Right lobe of liver (tissue), 6 donors: ENCODE measurements at regions not wholly inside any gene's neighbourhood (a gene's known extent, or its start where the extent isn't known, plus 50 kb on each side); places are given as distances from the start of the nearest gene placed in this dataset.

Experiments used
- ATAC-seq, 4 donors: fragments of 200-7000 bp; cut with Tn5 transposase; one replicate each; pipeline ENCODE4 v1.9.1; 2020; ENCODE audit warnings: mild to moderate bottlenecking in 4 of 4, moderate library complexity in 4 of 4
- DNase-seq, 3 donors: peaks; one replicate each; pipeline ENCODE4 v3.0.0-alpha.2; 2020
- H3K27ac ChIP-seq, 3 donors: fragments of 200-600 bp; one replicate each; pipeline ENCODE4 v1.8.0; 2022
- H3K27me3 ChIP-seq, 2 donors: fragments of 200-600 bp; one replicate each; pipeline ENCODE4 v1.8.0; 2022
- H3K36me3 ChIP-seq, 4 donors: fragments of 200-600 bp; sonication (generic) in 1 of 4; one replicate each; pipeline versions ENCODE4 v1.5.1 to v1.8.0; 2017 to 2022; ENCODE audit warnings: control low read depth in 1 of 4
- H3K4me1 ChIP-seq, 4 donors: fragments of 200-600 bp; sonication (generic) in 1 of 4; one replicate each; pipeline versions ENCODE4 v1.5.1 to v1.8.0; 2017 to 2022; ENCODE audit warnings: control low read depth in 1 of 4
- H3K4me3 ChIP-seq, 3 donors: fragments of 200-600 bp; one replicate each; pipeline ENCODE4 v1.8.0; 2022
- H3K9me3 ChIP-seq, 4 donors: fragments of 200-600 bp; sonication (generic) in 1 of 4; one replicate each; pipeline versions ENCODE4 v1.5.1 to v1.8.0; 2017 to 2022; ENCODE audit warnings: control low read depth in 1 of 4
- POLR2A ChIP-seq: fragments of 450-650 bp; IDR thresholded peaks from one replicate; pipeline ENCODE4 v1.6.1; 2017; ENCODE audit warnings: antibody characterized with exemption, mild to moderate bottlenecking
- WGBS: methylation state at CpG from one replicate; pipeline ENCODE4 v1.1.6; 2018; ENCODE audit warnings: low coverage, low lambda C conversion rate; ENCODE audit not compliant: insufficient coverage; ENCODE audit errors: missing lambda C conversion rate; 5-methylcytosine and 5-hydroxymethylcytosine counted together
- intact Hi-C, 2 donors: fragments of 100-400 bp; cut with DNase I; formaldehyde crosslinking; loops; one replicate each; pipeline versions ENCODE4 v1.11.2 to v1.14.1; 2022
- TF ChIP-seq, protein P1 (sequence below), 4 donors: fragments of 200-600 bp in 3 of 4; fragments of 450-650 bp in 1 of 4; IDR thresholded peaks; one replicate each; pipeline versions ENCODE4 v1.5.1 to v1.8.0; 2016 to 2022; ENCODE audit warnings: antibody characterized with exemption in 4 of 4, mild to moderate bottlenecking in 2 of 4
- donor health status: DM: no; HTN: yes; CAD: no.
- donor health status: DM: no; HTN: no; CAD: no.
- donor health status: DM: no; HTN: no; CAD: no.
- donor health status: DM: no; HTN: yes; CAD: no.
- donor health status: DM: no; HTN: yes; CAD: no.

DNA sequence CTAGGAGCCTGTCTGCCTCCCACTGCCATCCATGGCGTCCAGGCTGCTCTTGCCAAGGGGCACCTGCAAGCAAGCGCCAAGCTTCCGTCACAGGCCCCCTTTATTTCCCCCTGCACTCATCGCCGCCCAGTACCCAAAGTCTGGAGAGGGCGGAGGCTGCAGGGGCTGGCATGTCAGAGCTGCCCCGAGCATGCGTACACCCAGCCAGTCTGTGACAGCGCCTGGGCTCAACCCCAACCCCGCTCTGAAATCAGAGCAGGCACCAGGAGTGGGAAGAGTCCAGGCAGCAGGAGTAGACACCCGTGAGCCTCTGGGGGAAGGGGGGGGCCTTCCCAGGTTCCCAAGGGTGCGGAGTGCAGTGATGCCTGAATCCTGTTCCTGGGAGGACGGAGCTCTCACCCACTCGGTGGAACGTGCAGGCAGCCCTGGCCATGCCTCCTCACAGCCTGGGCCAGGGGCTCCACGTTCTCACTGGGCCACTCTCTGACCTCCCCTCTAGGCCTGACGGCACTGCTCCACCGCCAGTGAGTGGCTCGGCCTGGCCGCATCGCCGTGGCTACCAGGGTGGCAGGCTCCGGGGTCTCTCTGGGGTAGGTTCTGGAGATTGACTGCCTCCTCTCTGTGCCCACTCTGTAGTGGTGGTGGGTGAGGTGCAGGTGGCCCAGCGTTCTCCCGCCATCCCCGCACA, 469.0 kb downstream of the CDH9 start:
- intact Hi-C loops, result no loop called here
- no peak for TF ChIP-seq POLR2A
- TF ChIP-seq, protein P1, sequence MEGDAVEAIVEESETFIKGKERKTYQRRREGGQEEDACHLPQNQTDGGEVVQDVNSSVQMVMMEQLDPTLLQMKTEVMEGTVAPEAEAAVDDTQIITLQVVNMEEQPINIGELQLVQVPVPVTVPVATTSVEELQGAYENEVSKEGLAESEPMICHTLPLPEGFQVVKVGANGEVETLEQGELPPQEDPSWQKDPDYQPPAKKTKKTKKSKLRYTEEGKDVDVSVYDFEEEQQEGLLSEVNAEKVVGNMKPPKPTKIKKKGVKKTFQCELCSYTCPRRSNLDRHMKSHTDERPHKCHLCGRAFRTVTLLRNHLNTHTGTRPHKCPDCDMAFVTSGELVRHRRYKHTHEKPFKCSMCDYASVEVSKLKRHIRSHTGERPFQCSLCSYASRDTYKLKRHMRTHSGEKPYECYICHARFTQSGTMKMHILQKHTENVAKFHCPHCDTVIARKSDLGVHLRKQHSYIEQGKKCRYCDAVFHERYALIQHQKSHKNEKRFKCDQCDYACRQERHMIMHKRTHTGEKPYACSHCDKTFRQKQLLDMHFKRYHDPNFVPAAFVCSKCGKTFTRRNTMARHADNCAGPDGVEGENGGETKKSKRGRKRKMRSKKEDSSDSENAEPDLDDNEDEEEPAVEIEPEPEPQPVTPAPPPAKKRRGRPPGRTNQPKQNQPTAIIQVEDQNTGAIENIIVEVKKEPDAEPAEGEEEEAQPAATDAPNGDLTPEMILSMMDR (IDR thresholded peaks at IDR 0.05), result no peak
- ATAC-seq (peak in 1 of 4 donors; percentile 40), DNase-seq (peak; percentile 16 to 40 (median 36))
- WGBS, result 83% methylated on average over 4 of the region's 26 CpGs
- no peaks in the 10 kb centered on the region for H3K36me3 ChIP-seq
- no peaks in the 10 kb centered on the region for H3K4me1 ChIP-seq
- no peak overlapping the region for H3K4me3 ChIP-seq
- no peak overlapping the region for H3K27ac ChIP-seq
- no peaks in the 10 kb centered on the region for H3K9me3 ChIP-seq
- H3K27me3 ChIP-seq, result no peaks in the 10 kb centered on the region

DNA sequence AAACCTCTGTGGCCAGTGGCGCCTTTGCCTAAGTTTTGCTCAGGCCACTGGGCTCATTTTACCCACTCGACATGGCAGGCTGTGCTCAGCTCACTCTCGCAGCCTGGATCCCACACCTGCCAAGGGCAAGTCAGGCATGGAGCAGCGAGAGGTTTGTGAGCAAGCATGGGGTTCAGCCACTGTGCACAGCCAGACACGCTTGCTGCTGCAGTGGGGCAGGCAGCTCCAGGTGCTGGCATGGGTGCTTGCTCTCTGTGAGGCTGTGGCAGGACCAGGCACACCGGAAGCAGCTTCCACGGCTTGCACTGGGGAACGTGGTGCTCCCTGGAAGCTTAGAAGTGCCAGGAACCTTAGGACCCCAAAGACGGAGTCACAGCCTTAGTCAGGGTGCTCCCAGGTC, 470.1 kb downstream of the CDH9 start:
- intact Hi-C loops, result no loop called here
- ATAC-seq (no peak), DNase-seq (peak in 1 of 3 donors; percentile 24)
- WGBS, result 33% methylated on average over 1 of the region's 9 CpGs
- no peak overlapping the region for H3K4me3 ChIP-seq
- H3K27ac ChIP-seq, result no peak overlapping the region
- no peaks in the 10 kb centered on the region for H3K27me3 ChIP-seq
- TF ChIP-seq, protein P1 (IDR thresholded peaks at IDR 0.05), result no peak
- no peak for TF ChIP-seq POLR2A
- no peaks in the 10 kb centered on the region for H3K4me1 ChIP-seq
- no peaks in the 10 kb centered on the region for H3K36me3 ChIP-seq
- no peaks in the 10 kb centered on the region for H3K9me3 ChIP-seq

DNA sequence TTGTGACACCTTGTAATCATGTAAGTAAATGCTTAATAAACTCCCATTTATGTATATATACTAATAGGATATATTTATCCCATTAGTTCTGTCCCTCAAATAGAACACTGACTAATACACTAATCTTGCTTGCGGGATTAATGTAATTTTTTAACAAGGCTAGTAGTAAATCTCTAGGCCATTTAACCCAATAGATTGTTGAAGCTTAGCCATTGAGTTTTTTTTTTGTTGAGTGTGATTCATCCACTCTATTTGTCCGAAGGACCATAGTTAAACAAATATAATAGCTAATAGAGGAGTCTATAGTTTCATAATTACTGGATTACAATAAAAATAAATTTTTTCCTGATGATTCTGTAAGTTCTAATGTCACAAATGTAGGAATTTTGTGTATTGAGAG, 474.4 kb downstream of the CDH9 start:
- WGBS, result 63% methylated on average over 2 of the region's 2 CpGs
- no peak for ATAC-seq
- H3K36me3 ChIP-seq, result no peaks in the 10 kb centered on the region
- no peak for DNase-seq
- no peak overlapping the region for H3K27ac ChIP-seq
- TF ChIP-seq, protein P1 (IDR thresholded peaks at IDR 0.05), result no peak
- no peak for TF ChIP-seq POLR2A
- H3K27me3 ChIP-seq, result no peaks in the 10 kb centered on the region
- intact Hi-C loops, result no loop called here
- no peak overlapping the region for H3K4me3 ChIP-seq
- H3K4me1 ChIP-seq, result no peaks in the 10 kb centered on the region
- H3K9me3 ChIP-seq, result no peaks in the 10 kb centered on the region

DNA sequence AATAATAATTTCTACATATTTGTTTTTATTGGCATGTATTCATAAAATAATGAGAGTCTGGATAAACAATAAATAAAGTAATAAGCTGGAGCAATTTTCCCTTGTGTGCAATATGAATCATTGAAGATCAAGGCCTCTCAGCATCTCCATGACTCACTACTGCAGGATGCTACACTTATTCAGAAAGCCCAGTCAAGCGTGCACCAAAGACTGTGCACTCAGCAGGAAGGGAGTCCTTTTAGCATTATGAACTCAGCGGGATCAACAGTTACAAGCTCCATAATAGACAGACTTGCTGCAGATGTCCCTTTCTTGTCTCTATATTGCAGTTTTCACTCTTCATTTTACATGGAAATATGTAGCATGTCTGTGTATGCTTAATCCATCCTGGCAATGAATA, 485.3 kb downstream of the CDH9 start:
- intact Hi-C loops, result no loop called here
- no peaks in the 10 kb centered on the region for H3K9me3 ChIP-seq
- no peaks in the 10 kb centered on the region for H3K27me3 ChIP-seq
- DNase-seq (no peak), ATAC-seq (no peak)
- H3K36me3 ChIP-seq, result no peaks in the 10 kb centered on the region
- H3K27ac ChIP-seq, result no peak overlapping the region
- no peak overlapping the region for H3K4me3 ChIP-seq
- WGBS, result 100% methylated on average over 1 of the region's 2 CpGs
- TF ChIP-seq, protein P1 (IDR thresholded peaks at IDR 0.05), result no peak
- TF ChIP-seq POLR2A, result no peak
- H3K4me1 ChIP-seq, result no peaks in the 10 kb centered on the region
